Left lung (tissue), 4 donors: ENCODE measurements at regions not wholly inside any gene's neighbourhood (a gene's known extent, or its start where the extent isn't known, plus 50 kb on each side); places are given as distances from the start of the nearest gene placed in this dataset.

ENCODE experiments used
- ATAC-seq: fragments of 200-7000 bp; cut with Tn5 transposase; one replicate; pipeline ENCODE4 v1.9.1; 2020; ENCODE audit warnings: moderate library complexity
- DNase-seq, 4 donors: peaks; one replicate each; pipeline ENCODE4 v3.0.0-alpha.2; 2013 to 2020
- H3K27ac ChIP-seq, 2 donors: fragments of 200-600 bp; sonication (generic) in 1 of 2; one replicate each; pipeline versions ENCODE4 v1.5.0 to v1.8.0; 2020 to 2021
- H3K27me3 ChIP-seq, 2 donors: fragments of 200-600 bp; sonication (generic) in 1 of 2; one replicate each; pipeline versions ENCODE4 v1.5.0 to v1.8.0; 2020 to 2021
- H3K36me3 ChIP-seq, 2 donors: fragments of 200-600 bp; sonication (generic) in 1 of 2; one replicate each; pipeline versions ENCODE4 v1.5.0 to v1.8.0; 2020 to 2021
- H3K4me1 ChIP-seq, 2 donors: fragments of 200-600 bp; one replicate each; pipeline ENCODE4 v1.8.0; 2021
- H3K4me3 ChIP-seq, 2 donors: fragments of 200-600 bp; sonication (generic) in 1 of 2; one replicate each; pipeline versions ENCODE4 v1.5.0 to v1.8.0; 2020 to 2021; ENCODE audit warnings: mild to moderate bottlenecking in 1 of 2
- H3K9me3 ChIP-seq, 2 donors: fragments of 200-600 bp; sonication (generic) in 1 of 2; one replicate each; pipeline versions ENCODE4 v1.5.0 to v1.8.0; 2020 to 2021
- intact Hi-C, 2 donors: fragments of 100-400 bp; cut with DNase I; formaldehyde crosslinking; loops; one replicate each; pipeline versions ENCODE4 v1.11.2 to v1.14.2; 2022
- TF ChIP-seq, protein P1 (sequence below), 2 donors: fragments of 200-600 bp; sonication (generic) in 1 of 2; IDR thresholded peaks; one replicate each; pipeline versions ENCODE4 v1.5.0 to v1.8.0; 2021; ENCODE audit warnings: antibody characterized with exemption in 2 of 2
- donor health status: DM: no; HTN: yes; CAD: no.
- donor health status: DM: no; HTN: no; CAD: no.

DNA sequence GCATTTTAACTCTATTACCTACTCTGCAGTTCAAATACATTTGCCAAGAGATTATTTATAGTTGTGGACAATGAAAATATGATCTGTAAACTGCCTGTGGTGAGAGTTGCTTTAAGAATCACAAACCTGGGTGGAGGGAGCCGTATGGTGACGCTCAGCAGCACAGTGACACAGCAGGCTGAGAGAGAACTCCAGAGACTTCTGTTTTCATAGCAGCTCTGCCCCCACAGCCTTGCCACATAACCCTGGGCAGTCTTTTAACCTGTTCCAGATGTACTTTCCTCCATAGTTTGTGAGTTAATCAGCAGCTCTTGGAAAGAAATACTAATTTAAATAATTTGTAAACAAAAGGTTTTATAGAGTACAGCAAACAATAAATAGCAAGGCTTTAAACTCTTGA, 450.5 kb downstream of the ELAVL2 start:
- H3K4me3 ChIP-seq = no peak overlapping the region
- no peak for ATAC-seq
- H3K9me3 ChIP-seq = no peaks in the 10 kb centered on the region
- H3K36me3 ChIP-seq = no peaks in the 10 kb centered on the region
- H3K27ac ChIP-seq = no peak overlapping the region
- TF ChIP-seq, protein P1, sequence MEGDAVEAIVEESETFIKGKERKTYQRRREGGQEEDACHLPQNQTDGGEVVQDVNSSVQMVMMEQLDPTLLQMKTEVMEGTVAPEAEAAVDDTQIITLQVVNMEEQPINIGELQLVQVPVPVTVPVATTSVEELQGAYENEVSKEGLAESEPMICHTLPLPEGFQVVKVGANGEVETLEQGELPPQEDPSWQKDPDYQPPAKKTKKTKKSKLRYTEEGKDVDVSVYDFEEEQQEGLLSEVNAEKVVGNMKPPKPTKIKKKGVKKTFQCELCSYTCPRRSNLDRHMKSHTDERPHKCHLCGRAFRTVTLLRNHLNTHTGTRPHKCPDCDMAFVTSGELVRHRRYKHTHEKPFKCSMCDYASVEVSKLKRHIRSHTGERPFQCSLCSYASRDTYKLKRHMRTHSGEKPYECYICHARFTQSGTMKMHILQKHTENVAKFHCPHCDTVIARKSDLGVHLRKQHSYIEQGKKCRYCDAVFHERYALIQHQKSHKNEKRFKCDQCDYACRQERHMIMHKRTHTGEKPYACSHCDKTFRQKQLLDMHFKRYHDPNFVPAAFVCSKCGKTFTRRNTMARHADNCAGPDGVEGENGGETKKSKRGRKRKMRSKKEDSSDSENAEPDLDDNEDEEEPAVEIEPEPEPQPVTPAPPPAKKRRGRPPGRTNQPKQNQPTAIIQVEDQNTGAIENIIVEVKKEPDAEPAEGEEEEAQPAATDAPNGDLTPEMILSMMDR (IDR thresholded peaks at IDR 0.05) = no peak
- DNase-seq = no peak
- H3K27me3 ChIP-seq = no peaks in the 10 kb centered on the region
- H3K4me1 ChIP-seq = no peaks in the 10 kb centered on the region
- intact Hi-C loops = no loop called here

DNA sequence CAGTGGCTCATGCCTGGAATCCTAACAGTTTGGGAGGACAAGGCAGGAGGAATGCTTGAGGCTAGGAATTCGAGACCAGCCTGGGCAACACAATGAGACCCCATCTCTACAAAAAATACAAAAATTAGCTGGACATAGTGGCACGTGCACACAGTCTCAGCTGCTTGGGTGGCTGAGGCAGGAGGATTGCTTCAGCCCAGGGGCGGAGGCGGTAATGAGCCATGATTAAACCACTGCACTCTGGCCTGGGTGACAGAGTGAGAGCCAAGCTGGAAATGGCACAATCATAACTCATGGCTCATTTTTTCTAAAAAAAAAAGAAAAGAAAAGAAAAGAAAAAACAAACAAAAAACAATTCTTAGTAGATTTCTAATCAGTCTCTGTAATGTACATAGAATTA, 446.2 kb downstream of the ELAVL2 start:
- TF ChIP-seq, protein P1 (IDR thresholded peaks at IDR 0.05) = no peak
- H3K4me3 ChIP-seq = no peak overlapping the region
- H3K9me3 ChIP-seq = peaks cover 0 to 7% of the 10 kb centered on the region in 2 donors
- no peak overlapping the region for H3K27ac ChIP-seq
- intact Hi-C loops = no loop called here
- H3K36me3 ChIP-seq = no peaks in the 10 kb centered on the region
- ATAC-seq (no peak), DNase-seq (no peak)
- no peaks in the 10 kb centered on the region for H3K27me3 ChIP-seq
- no peaks in the 10 kb centered on the region for H3K4me1 ChIP-seq

DNA sequence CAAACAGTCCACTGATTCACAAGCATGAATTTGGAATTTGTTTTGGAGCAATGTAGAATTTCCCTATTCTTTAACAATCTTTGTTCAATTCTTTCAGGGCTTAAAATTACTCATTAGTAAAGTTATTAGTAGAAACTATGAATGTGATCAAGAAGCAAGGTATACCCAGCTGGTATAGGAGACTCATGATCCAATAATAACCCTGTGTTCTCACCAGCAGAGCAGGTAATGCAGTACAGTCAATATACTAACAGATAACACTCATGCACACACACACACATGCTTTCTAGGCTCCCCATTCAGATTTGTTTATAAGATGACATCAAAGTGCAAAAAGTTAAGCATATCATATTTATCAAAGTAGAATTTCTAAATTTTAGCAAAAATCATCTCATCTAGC, 445.2 kb downstream of the ELAVL2 start:
- TF ChIP-seq, protein P1 (IDR thresholded peaks at IDR 0.05) = no peak
- H3K27ac ChIP-seq = no peak overlapping the region
- H3K4me1 ChIP-seq = no peaks in the 10 kb centered on the region
- intact Hi-C loops = no loop called here
- H3K27me3 ChIP-seq = no peaks in the 10 kb centered on the region
- H3K4me3 ChIP-seq = no peak overlapping the region
- no peak for DNase-seq
- no peaks in the 10 kb centered on the region for H3K36me3 ChIP-seq
- H3K9me3 ChIP-seq = peaks cover 0 to 7% of the 10 kb centered on the region in 2 donors
- ATAC-seq = no peak

DNA sequence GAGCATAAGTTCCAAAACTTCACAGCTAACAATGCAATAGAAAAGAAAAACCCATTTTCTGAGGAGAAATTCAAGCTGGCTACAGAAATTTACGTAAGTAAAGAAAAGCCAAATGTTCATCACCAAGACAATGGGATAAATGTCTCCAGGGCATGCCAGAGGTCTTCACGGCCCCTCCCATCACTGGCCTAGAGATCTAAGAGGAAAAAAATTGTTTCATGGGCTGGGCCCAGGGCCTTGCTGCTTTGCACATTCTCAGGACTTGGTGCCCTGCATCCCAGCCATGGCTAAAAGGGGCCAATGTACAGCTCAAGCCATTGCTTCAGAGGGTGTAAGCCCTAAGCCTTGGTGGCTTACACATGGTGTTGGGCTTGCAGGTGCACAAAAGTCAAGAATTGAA, 443.6 kb downstream of the ELAVL2 start:
- no peak for ATAC-seq
- no peak overlapping the region for H3K4me3 ChIP-seq
- H3K27ac ChIP-seq = no peak overlapping the region
- DNase-seq = no peak
- no peaks in the 10 kb centered on the region for H3K27me3 ChIP-seq
- H3K9me3 ChIP-seq = peaks cover 0 to 7% of the 10 kb centered on the region in 2 donors
- intact Hi-C loops = no loop called here
- H3K4me1 ChIP-seq = no peaks in the 10 kb centered on the region
- TF ChIP-seq, protein P1 (IDR thresholded peaks at IDR 0.05) = no peak
- H3K36me3 ChIP-seq = no peaks in the 10 kb centered on the region

DNA sequence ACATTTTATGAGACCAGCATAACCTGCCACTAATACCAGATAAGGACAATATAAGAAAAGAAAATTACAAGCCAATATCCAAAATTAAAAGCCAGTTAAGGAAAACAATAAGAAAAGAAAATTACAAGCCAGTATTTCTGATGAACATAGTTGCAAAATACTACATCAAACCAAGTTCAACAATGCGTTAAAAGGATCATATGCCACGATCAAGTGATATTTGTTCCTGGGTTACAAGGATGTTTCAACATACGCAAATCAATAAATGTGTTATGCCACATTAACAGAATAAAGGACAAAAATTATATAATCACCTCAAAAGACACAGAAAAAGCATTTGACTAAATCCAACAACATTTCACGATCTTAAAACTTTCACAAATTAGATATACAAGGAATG, 431.9 kb downstream of the ELAVL2 start:
- Histone ChIP-seq H3K4me3 (no peak overlapping the region), H3K9me3 (peaks cover 0 to 11% of the 10 kb centered on the region in 2 donors), H3K4me1 (no peaks in the 10 kb centered on the region), H3K27ac (no peak overlapping the region), H3K27me3 (no peaks in the 10 kb centered on the region), H3K36me3 (no peaks in the 10 kb centered on the region)
- ATAC-seq (no peak), DNase-seq (no peak)
- intact Hi-C loops = no loop called here
- TF ChIP-seq, protein P1 (IDR thresholded peaks at IDR 0.05) = no peak
